SU-DHL-6 (cell line): ENCODE measurements at regions not wholly inside any gene's neighbourhood (a gene's known extent, or its start where the extent isn't known, plus 50 kb on each side); places are given as distances from the start of the nearest gene placed in this dataset.

ENCODE experiments used
- CTCF ChIP-seq: fragments of 200-600 bp; sonication (generic); IDR thresholded peaks from one replicate; pipeline ENCODE4 v1.5.1; 2017; ENCODE audit warnings: antibody characterized with exemption, mild to moderate bottlenecking, low read length, moderate library complexity; ENCODE audit not compliant: insufficient read depth, poor library complexity, severe bottlenecking
- EZH2phosphoT487 ChIP-seq: fragments of 200-600 bp; sonication (generic), shearing (Covaris generic); conservative IDR thresholded peaks from 2 replicates; pipeline ENCODE4 v1.6.1; 2018; ENCODE audit warnings: mild to moderate bottlenecking, antibody characterized with exemption, low read length, moderate library complexity, mixed read lengths

GRCh38 chr20:4069751-4070150 lies 54.4 kb upstream of the RNF24 start:
- TF ChIP-seq CTCF (no peak), EZH2phosphoT487 (no peak)
